Cardiac fibroblast (primary cell): ENCODE measurements at regions not wholly inside any gene's neighbourhood (a gene's known extent, or its start where the extent isn't known, plus 50 kb on each side); places are given as distances from the start of the nearest gene placed in this dataset.
"Not testable (repeated sequence)": the region's sequence is repeated elsewhere in the genome, so short reads cannot be mapped to it uniquely, and the experiment has no call there.

Source experiments
- DNase-seq, 2 donors: peaks; one replicate each; pipeline versions ENCODE4 v3.0.0 to v3.0.0-alpha.2; 2010; ENCODE audit warnings: low read depth in 2 of 2
- H3K4me3 ChIP-seq, 2 donors: replicated peaks in 1 of 2; 1 replicate in 1 of 2; 2 replicates in 1 of 2; pipeline ENCODE4 v1.5.1; 2011; ENCODE audit warnings: low read depth in 2 of 2, low read length in 2 of 2, mild to moderate bottlenecking in 2 of 2, moderate library complexity in 1 of 2
- TF ChIP-seq, protein P1 (sequence below): IDR thresholded peaks from one replicate; pipeline ENCODE4 v1.5.1; 2011; ENCODE audit warnings: low read depth, mild to moderate bottlenecking, low read length, inconsistent platforms

DNA sequence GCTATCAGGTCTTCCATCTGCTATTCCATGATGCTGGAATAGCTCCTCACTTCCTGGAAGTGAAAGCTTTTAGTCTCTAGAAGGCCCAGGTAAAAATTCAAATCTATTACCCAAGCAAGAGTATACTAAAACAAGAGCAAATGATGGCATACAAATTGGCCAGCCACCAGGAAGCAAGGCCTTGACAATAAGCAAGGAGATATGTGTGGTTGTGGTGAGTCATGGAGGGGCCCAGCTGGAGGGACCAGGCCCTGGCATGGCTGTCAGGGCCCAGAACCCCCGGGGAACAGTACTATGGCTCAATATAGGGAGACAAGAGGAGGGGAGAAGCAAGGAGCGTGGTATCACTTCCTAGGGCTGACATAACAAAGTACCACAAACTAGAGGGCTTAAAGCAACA is 358.7 kb downstream of the RRAGC start:
- TF ChIP-seq, protein P1, sequence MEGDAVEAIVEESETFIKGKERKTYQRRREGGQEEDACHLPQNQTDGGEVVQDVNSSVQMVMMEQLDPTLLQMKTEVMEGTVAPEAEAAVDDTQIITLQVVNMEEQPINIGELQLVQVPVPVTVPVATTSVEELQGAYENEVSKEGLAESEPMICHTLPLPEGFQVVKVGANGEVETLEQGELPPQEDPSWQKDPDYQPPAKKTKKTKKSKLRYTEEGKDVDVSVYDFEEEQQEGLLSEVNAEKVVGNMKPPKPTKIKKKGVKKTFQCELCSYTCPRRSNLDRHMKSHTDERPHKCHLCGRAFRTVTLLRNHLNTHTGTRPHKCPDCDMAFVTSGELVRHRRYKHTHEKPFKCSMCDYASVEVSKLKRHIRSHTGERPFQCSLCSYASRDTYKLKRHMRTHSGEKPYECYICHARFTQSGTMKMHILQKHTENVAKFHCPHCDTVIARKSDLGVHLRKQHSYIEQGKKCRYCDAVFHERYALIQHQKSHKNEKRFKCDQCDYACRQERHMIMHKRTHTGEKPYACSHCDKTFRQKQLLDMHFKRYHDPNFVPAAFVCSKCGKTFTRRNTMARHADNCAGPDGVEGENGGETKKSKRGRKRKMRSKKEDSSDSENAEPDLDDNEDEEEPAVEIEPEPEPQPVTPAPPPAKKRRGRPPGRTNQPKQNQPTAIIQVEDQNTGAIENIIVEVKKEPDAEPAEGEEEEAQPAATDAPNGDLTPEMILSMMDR, result no peak
- DNase-seq, result no peak
- no peak overlapping the region for H3K4me3 ChIP-seq

DNA sequence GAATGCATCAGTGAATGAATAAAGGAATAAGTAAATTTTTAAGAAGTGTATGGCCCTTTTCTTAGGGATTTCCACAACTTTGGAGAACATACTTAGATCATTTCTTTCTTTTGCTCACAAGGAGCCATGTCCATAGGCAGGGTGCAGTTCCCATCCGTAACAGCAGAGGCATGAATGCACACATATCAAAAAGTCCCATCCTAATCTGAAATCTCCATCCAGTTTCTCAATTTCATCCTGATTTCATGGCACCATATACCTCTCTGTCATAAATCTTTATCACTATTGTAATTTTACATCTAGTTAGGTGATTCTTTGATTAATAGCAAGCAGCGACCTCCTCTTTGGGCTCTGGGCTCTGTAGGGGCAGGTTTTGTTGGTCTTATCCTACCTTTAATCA is 359.2 kb downstream of the RRAGC start:
- H3K4me3 ChIP-seq, result no peak overlapping the region
- TF ChIP-seq, protein P1, result peak; percentile 18
- no peak for DNase-seq

DNA sequence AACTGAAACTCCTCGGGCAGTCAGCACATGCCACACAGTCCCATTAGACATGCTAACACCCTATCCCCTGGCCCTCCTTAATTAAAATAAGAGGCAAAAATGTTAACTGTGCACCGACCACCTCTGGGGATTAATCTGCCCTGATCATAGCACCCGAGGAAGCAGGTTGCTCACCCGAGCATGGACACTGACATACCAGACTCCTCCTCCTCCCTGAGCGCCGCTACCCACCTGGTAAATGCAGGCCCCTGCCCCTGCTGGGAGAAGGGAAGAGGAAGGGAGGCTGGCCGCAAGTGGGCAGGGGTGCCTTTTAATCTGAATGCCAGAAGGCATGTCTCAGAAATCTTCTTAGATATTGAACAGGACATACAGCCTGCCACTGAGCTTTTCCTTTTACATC is 360.9 kb downstream of the RRAGC start:
- no peak for DNase-seq
- no peak overlapping the region for H3K4me3 ChIP-seq
- TF ChIP-seq, protein P1, result no peak

DNA sequence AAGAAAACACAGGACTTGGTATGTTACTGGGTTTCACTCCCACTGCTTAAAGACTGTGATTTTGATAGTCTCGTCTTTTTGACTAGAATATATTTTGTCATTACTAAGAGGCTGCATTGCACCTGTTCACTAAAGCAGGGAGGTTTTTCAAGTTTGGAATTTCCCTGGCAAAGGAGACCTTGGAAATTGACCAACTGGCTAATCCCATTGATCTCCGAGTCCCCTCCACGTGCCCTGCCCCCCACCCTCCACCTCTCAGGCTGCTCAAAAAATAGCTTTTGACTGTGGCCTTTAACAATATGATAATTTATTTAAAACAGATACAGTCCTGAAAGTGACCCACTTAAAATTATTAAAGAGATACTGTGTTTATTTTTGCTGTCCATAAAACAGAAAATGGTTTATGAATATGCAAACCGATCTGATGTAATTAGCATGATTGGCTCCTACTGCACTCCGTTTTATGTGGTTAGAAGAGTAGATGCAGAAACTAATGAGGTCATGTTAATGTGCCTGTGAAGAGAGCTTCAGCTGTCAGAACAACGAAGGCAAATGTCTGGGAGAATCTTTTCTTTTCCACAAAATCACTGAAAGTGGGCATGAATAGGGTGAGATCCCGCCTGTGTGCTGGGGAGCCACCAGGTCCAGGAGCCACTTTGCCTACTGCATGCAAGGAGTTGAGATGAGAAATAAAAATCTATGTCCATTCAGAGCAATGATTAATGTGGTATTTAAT is 361.5 kb downstream of the RRAGC start:
- TF ChIP-seq, protein P1, result no peak
- no peak overlapping the region for H3K4me3 ChIP-seq
- no peak for DNase-seq

DNA sequence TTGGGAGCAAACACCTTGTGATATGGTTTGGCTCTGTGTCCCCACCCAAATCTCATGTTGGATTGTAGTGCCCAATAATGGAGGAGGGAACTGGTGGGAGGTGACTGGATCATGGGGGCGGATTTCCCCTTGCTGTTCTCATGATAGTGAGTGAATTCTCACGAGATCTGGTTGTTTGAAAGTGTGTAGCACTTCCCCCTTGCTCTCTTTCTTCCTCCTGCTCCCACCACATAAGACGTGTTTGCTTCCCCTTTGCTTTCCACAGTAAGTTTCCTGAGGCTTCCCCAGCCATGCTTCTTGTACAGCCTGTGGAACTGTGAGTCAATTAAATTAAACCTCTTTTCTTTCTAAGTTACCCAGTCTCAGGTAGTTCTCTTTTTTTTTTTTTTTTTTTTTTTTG is 366.3 kb downstream of the RRAGC start:
- not testable (repeated sequence) for DNase-seq, H3K4me3 ChIP-seq

DNA sequence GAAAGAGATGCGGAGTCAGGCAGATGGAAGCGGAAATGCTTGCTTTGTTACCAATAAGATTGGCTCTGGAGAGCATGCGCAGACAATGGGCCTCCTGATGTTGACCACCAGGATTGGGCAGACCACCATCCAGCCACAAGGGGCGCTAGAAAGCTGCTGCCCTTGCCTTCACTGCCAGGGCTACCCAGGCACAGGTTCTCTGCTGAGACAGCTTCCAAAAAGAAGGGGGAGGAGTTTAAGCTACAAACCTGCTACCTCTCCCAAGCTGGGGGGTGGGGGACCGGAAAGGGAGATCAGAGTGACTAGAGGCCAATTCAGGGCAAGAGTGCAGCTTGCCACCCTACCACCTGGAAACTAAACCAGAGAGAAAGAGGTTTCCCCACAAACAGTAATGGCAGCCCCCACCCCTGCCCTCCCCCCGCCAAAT is 369.7 kb downstream of the RRAGC start:
- peak in 1 of 2 donors; percentile 1 for DNase-seq
- no peak overlapping the region for H3K4me3 ChIP-seq
- TF ChIP-seq, protein P1, result peak; percentile 26

DNA sequence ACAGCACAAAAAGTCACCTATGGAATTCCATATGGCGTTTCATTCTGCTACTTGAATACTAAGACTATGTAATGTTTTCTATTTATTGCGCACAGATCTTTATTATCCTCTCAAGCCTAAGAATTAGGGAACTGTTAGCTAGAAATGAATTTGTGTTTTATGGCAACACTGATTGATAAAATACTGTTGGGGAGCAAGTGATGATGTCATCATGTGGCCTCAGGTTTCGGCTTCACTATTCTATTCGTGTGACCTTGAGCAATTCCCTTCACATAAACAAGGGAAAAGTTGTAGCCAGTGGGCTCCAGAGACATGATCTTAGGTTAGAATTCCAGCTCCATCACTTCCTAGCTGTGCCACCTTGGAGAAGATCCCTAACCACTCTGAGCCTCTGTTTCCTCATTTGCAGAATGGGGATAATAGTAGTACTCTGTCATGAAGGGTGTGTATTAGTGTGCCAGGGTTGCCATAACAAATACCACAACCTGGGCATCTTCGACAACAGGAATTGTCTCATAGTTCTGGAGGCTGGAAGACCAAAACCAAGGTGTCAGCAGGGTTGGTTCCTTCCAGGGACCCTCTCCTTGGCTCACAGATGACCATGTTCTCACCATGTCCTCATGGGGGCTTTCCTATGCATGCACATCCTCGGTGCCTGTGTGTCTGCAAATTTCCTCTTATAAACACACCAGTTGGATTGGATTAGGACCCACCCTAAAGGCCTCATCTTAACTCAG is 371.2 kb downstream of the RRAGC start:
- no peak for DNase-seq
- H3K4me3 ChIP-seq, result no peak overlapping the region
- TF ChIP-seq, protein P1, result no peak
